ENCODE measurements at regions not wholly inside any gene's neighbourhood (a gene's known extent, or its start where the extent isn't known, plus 50 kb on each side); places are given as distances from the start of the nearest gene placed in this dataset.

GRCh38 chr18:9017167-9017904 is 85.2 kb upstream of the NDUFV2 start (continued):
- TF ChIP-seq, protein P1, sequence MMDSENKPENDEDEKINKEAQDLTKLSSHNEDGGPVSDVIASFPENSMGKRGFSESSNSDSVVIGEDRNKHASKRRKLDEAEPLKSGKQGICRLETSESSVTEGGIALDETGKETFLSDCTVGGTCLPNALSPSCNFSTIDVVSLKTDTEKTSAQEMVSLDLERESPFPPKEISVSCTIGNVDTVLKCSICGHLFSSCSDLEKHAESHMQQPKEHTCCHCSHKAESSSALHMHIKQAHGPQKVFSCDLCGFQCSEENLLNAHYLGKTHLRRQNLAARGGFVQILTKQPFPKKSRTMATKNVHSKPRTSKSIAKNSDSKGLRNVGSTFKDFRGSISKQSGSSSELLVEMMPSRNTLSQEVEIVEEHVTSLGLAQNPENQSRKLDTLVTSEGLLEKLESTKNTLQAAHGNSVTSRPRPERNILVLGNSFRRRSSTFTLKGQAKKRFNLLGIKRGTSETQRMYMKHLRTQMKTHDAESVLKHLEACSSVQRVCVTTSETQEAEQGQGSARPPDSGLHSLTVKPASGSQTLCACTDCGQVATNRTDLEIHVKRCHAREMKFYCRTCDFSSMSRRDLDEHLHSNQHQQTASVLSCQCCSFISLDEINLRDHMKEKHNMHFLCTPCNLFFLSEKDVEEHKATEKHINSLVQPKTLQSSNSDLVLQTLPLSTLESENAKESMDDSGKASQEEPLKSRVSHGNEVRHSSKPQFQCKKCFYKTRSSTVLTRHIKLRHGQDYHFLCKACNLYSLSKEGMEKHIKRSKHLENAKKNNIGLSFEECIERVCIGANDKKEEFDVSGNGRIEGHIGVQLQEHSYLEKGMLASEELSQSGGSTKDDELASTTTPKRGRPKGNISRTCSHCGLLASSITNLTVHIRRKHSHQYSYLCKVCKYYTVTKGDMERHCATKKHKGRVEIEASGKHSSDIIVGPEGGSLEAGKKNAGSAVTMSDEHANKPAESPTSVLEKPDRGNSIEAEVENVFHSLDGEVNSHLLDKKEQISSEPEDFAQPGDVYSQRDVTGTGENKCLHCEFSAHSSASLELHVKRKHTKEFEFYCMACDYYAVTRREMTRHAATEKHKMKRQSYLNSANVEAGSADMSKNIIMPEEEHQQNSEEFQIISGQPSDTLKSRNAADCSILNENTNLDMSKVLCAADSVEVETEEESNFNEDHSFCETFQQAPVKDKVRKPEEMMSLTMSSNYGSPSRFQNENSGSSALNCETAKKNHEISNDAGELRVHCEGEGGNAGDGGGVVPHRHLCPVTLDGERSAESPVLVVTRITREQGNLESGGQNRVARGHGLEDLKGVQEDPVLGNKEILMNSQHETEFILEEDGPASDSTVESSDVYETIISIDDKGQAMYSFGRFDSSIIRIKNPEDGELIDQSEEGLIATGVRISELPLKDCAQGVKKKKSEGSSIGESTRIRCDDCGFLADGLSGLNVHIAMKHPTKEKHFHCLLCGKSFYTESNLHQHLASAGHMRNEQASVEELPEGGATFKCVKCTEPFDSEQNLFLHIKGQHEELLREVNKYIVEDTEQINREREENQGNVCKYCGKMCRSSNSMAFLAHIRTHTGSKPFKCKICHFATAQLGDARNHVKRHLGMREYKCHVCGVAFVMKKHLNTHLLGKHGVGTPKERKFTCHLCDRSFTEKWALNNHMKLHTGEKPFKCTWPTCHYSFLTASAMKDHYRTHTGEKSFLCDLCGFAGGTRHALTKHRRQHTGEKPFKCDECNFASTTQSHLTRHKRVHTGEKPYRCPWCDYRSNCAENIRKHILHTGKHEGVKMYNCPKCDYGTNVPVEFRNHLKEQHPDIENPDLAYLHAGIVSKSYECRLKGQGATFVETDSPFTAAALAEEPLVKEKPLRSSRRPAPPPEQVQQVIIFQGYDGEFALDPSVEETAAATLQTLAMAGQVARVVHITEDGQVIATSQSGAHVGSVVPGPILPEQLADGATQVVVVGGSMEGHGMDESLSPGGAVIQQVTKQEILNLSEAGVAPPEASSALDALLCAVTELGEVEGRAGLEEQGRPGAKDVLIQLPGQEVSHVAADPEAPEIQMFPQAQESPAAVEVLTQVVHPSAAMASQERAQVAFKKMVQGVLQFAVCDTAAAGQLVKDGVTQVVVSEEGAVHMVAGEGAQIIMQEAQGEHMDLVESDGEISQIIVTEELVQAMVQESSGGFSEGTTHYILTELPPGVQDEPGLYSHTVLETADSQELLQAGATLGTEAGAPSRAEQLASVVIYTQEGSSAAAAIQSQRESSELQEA (IDR thresholded peaks at IDR 0.05; ENCODE audit: low read depth) = no peak
- TF ChIP-seq TCF3 (CRISPR knock-in tag; IDR thresholded peaks at IDR 0.05) (peak; percentile 71), YY1 (IDR thresholded peaks at IDR 0.05; ENCODE audit: borderline replicate concordance in 1 of 3, control insufficient read depth in 1 of 3, extremely low read depth in 1 of 3, insufficient read depth in 3 of 3, insufficient read length in 1 of 3, insufficient replicate concordance in 2 of 3, low read depth in 1 of 3, low read length in 2 of 3) (peak in 1 of 3 experiments; percentile 40), CC2D1A (IDR thresholded peaks at IDR 0.05) (peak; percentile 2; the same call in 1 of the 2 replicates), ZBED1 (IDR thresholded peaks at IDR 0.05) (no peak), DLX4 (CRISPR knock-in tag; IDR thresholded peaks at IDR 0.05) (0 out of 2 replicates have a peak, but pooled peaks have one; percentile 16), TRIM28 (IDR thresholded peaks at IDR 0.05) (peak; percentile 97), ZNF3 (CRISPR knock-in tag; IDR thresholded peaks at IDR 0.05) (0 out of 2 replicates have a peak, but pooled peaks have one; percentile 41), NBN (IDR thresholded peaks at IDR 0.05; ENCODE audit: low read depth) (peak; percentile 79), PATZ1 (CRISPR knock-in tag; IDR thresholded peaks at IDR 0.05; ENCODE audit: borderline replicate concordance) (peak; percentile 47; the same call in 1 of the 2 replicates), CTCF (IDR thresholded peaks at IDR 0.05 in 2 of 3, conservative IDR thresholded peaks at IDR 0.05 in 1 of 3; ENCODE audit: insufficient read depth in 2 of 3, low read depth in 1 of 3, low read length in 3 of 3) (peak; percentile 8 to 33 (median 12); a peak in 3 of 6 replicates), ARID2 (IDR thresholded peaks at IDR 0.05) (no peak), NFE2 (IDR thresholded peaks at IDR 0.05; ENCODE audit: low read depth) (peak; percentile 98)

All from K562 (cell line).